Caco-2 (cell line): ENCODE measurements at regions not wholly inside any gene's neighbourhood (a gene's known extent, or its start where the extent isn't known, plus 50 kb on each side); places are given as distances from the start of the nearest gene placed in this dataset.
"Not testable (repeated sequence)": the region's sequence is repeated elsewhere in the genome, so short reads cannot be mapped to it uniquely, and the experiment has no call there.

Source experiments
- BruUV-seq: library from RNA; stranded (reverse); fragments of 400-500 nt; replicated peaks from 2 replicates; lab custom pipeline; 2021; lab: Mats Ljungman, UMichigan
- CTCF ChIA-PET: fragments of 300-600 bp; sonication (Branson Sonifier 250); formaldehyde crosslinking; loops from one replicate; lab custom pipeline; 2022; ENCODE audit warnings: antibody characterized with exemption; lab: Charles Lee
- POLR2A ChIA-PET: fragments of 300-600 bp; sonication (Branson Sonifier 250); formaldehyde crosslinking; loops from one replicate; lab custom pipeline; 2022; ENCODE audit warnings: antibody characterized with exemption; lab: Charles Lee
- DNase-seq, 2 experiments: peaks; one replicate each; pipeline versions ENCODE4 v3.0.0 to v3.0.0-alpha.2; 2020 to 2022
- H3K27me3 ChIP-seq: replicated peaks from 2 replicates; pipeline ENCODE4 v1.6.0; 2011; ENCODE audit warnings: low read length; ENCODE audit not compliant: control insufficient read depth, insufficient read depth
- H3K36me3 ChIP-seq: 2 replicates; pipeline ENCODE4 v1.5.1; 2011; ENCODE audit warnings: low read length; ENCODE audit not compliant: control insufficient read depth, insufficient read depth
- H3K4me1 ChIP-seq: fragments of 250-450 bp; sonication (Bioruptor Pico); 2 replicates; pipeline ENCODE4 v1.5.1; 2020; ENCODE audit warnings: mild to moderate bottlenecking
- H3K4me3 ChIP-seq: 2 replicates; pipeline ENCODE4 v1.5.1; 2011; ENCODE audit warnings: low read depth, mild to moderate bottlenecking, control low read depth, low read length
- H3K9me3 ChIP-seq: fragments of 250-450 bp; sonication (Bioruptor Pico); 2 replicates; pipeline ENCODE4 v1.5.1; 2020; ENCODE audit warnings: mild to moderate bottlenecking, moderate library complexity
- H3K27ac Mint-ChIP-seq: one replicate; pipeline ENCODE4 v1.8.0; 2022; ENCODE audit warnings: mixed read lengths; ENCODE audit not compliant: unreplicated experiment
- H3K27me3 Mint-ChIP-seq: one replicate; pipeline ENCODE4 v1.8.0; 2022; ENCODE audit warnings: mixed read lengths; ENCODE audit not compliant: insufficient read depth, unreplicated experiment
- H3K36me3 Mint-ChIP-seq: one replicate; pipeline ENCODE4 v1.8.0; 2022; ENCODE audit warnings: mild to moderate bottlenecking, mixed read lengths; ENCODE audit not compliant: insufficient read depth, unreplicated experiment
- H3K4me1 Mint-ChIP-seq: one replicate; pipeline ENCODE4 v1.8.0; 2022; ENCODE audit warnings: low read depth, mixed read lengths; ENCODE audit not compliant: unreplicated experiment
- H3K4me3 Mint-ChIP-seq: one replicate; pipeline ENCODE4 v1.8.0; 2022; ENCODE audit warnings: mild to moderate bottlenecking, moderate library complexity, mixed read lengths; ENCODE audit not compliant: unreplicated experiment
- H3K9me3 Mint-ChIP-seq: one replicate; pipeline ENCODE4 v1.8.0; 2022; ENCODE audit warnings: mixed read lengths; ENCODE audit not compliant: unreplicated experiment
- intact Hi-C: fragments of 100-400 bp; cut with micrococcal nuclease; formaldehyde crosslinking; loops from one replicate; pipeline ENCODE4 v1.10.0; 2022; ENCODE audit not compliant: unreplicated experiment
- TF ChIP-seq, protein P1 (sequence below), 2 experiments: fragments of 200-600 bp in 1 of 2; IDR thresholded peaks; 1 replicate in 1 of 2; 2 replicates in 1 of 2; pipeline versions ENCODE4 v1.5.1 to v1.8.0; 2011 to 2022; ENCODE audit warnings: antibody characterized with exemption in 1 of 2, control low read depth in 1 of 2, inconsistent platforms in 1 of 2, low read depth in 1 of 2, low read length in 1 of 2, mild to moderate bottlenecking in 1 of 2, moderate library complexity in 1 of 2; ENCODE audit not compliant: insufficient read depth in 1 of 2, severe bottlenecking in 1 of 2, unreplicated experiment in 1 of 2

DNA sequence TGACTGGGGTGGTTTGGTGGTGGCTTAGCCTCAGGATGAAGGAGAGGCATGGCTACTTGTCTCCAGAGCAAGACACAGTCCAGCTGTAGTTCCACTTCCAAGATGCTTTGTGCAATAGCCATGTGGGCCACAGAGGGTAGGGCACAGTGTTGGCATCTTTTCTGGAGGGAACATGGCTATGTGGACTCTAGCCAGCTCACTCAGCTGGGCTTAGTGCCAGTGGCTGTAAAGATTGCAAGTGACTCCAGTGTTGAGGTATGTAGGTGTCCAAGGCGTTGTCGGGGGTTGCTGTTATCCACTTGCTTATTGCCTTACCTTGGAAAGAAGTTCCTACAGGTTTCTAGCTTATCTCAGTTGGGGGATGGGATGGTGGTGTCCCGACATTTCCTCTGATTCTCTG is 233.4 kb downstream of the CD109 start:
- Mint-ChIP-seq H3K27me3 (peaks cover 4% of the 10 kb centered on the region), H3K36me3 (no peaks in the 10 kb centered on the region), H3K27ac (no peak overlapping the region), H3K4me3 (no peak overlapping the region), H3K9me3 (no peaks in the 10 kb centered on the region), H3K4me1 (no peaks in the 10 kb centered on the region)
- BruUV-seq: no TSS peak
- no peaks in the 10 kb centered on the region for H3K36me3 ChIP-seq
- no peaks in the 10 kb centered on the region for H3K9me3 ChIP-seq
- TF ChIP-seq, protein P1, sequence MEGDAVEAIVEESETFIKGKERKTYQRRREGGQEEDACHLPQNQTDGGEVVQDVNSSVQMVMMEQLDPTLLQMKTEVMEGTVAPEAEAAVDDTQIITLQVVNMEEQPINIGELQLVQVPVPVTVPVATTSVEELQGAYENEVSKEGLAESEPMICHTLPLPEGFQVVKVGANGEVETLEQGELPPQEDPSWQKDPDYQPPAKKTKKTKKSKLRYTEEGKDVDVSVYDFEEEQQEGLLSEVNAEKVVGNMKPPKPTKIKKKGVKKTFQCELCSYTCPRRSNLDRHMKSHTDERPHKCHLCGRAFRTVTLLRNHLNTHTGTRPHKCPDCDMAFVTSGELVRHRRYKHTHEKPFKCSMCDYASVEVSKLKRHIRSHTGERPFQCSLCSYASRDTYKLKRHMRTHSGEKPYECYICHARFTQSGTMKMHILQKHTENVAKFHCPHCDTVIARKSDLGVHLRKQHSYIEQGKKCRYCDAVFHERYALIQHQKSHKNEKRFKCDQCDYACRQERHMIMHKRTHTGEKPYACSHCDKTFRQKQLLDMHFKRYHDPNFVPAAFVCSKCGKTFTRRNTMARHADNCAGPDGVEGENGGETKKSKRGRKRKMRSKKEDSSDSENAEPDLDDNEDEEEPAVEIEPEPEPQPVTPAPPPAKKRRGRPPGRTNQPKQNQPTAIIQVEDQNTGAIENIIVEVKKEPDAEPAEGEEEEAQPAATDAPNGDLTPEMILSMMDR (IDR thresholded peaks at IDR 0.05; ENCODE audit: insufficient read depth in 1 of 2, low read depth in 1 of 2, low read length in 1 of 2, severe bottlenecking in 1 of 2, unreplicated experiment in 1 of 2): no peak
- no peak for DNase-seq
- no peaks in the 10 kb centered on the region for H3K4me1 ChIP-seq
- H3K4me3 ChIP-seq: no peak overlapping the region
- POLR2A ChIA-PET: no interaction called here
- no peaks in the 10 kb centered on the region; the same call in 1 of the 2 replicates for H3K27me3 ChIP-seq
- CTCF ChIA-PET: no interaction called here
- intact Hi-C loops: no loop called here

DNA sequence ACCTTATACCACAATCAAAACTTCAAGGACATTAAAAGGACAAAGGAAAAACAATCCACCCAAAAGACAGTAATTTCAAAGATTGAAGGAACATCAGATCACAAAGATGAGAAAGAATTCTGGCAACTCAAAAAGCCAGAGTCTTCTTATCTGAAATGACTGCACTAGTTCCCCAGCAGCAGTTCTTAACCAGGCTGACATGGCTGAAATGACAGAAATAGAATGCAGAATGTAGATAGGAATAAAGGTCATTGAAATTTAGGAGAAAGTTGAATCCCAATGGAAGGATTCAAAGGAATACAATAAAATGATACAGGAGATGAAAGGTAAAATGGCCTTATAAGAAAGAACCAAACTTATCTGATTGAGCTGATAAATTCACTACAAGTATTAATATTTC is 231.4 kb downstream of the CD109 start:
- TF ChIP-seq, protein P1 (IDR thresholded peaks at IDR 0.05; ENCODE audit: insufficient read depth in 1 of 2, low read depth in 1 of 2, low read length in 1 of 2, severe bottlenecking in 1 of 2, unreplicated experiment in 1 of 2): no peak
- H3K4me3 Mint-ChIP-seq: no peak overlapping the region
- no peaks in the 10 kb centered on the region for H3K9me3 ChIP-seq
- POLR2A ChIA-PET: no interaction called here
- no peaks in the 10 kb centered on the region for H3K36me3 ChIP-seq
- no peaks in the 10 kb centered on the region for H3K36me3 Mint-ChIP-seq
- H3K27me3 Mint-ChIP-seq: peaks cover 4% of the 10 kb centered on the region
- H3K9me3 Mint-ChIP-seq: no peaks in the 10 kb centered on the region
- no peaks in the 10 kb centered on the region; the same call in 1 of the 2 replicates for H3K27me3 ChIP-seq
- H3K4me1 Mint-ChIP-seq: no peaks in the 10 kb centered on the region
- no peaks in the 10 kb centered on the region for H3K4me1 ChIP-seq
- intact Hi-C loops: no loop called here
- CTCF ChIA-PET: no interaction called here
- no peak overlapping the region for H3K27ac Mint-ChIP-seq
- no peak overlapping the region for H3K4me3 ChIP-seq
- no TSS peak for BruUV-seq
- DNase-seq: no peak

DNA sequence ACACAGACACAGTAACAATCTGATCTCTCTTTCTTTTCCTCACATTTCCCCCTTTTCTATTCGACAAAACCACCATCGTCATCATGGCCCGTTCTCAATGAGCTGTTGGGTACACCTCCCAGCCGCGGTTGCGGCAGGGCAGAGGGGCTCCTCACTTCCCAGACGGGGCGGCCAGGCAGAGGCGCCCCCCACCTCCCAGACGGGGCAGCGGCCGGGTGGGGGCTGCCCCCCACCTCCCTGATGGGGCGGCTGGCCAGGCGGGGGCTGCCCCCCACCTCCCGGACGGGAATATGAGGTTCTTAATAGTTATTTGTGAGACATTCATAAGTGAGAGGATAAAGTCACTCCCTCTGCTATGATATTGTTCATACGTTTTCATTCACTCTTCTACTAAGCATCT is 229.7 kb downstream of the CD109 start:
- H3K4me1 ChIP-seq, H3K9me3 ChIP-seq, H3K27me3 Mint-ChIP-seq, BruUV-seq, intact Hi-C loops, H3K36me3 Mint-ChIP-seq, H3K27ac Mint-ChIP-seq, POLR2A ChIA-PET, H3K9me3 Mint-ChIP-seq, DNase-seq, H3K36me3 ChIP-seq, H3K4me1 Mint-ChIP-seq, H3K4me3 Mint-ChIP-seq, CTCF ChIA-PET, H3K4me3 ChIP-seq, H3K27me3 ChIP-seq: not testable (repeated sequence)
